WTC11 (cell line): ENCODE measurements at regions not wholly inside any gene's neighbourhood (a gene's known extent, or its start where the extent isn't known, plus 50 kb on each side); places are given as distances from the start of the nearest gene placed in this dataset.

Source experiments
- ATAC-seq: fragments of 200-7000 bp; cut with Tn5 transposase; 2 replicates; pipeline ENCODE4 v1.10.0; 2021; ENCODE audit warnings: mild to moderate bottlenecking, moderate library complexity
- CTCF ChIA-PET: fragments of 300-600 bp; sonication (Branson Sonifier 250); formaldehyde crosslinking; loops from one replicate; lab custom pipeline; 2021; ENCODE audit warnings: antibody characterized with exemption; lab: Charles Lee
- POLR2A ChIA-PET: fragments of 350-600 bp; sonication (Branson Sonifier 250); formaldehyde crosslinking; loops from one replicate; lab custom pipeline; 2021; ENCODE audit warnings: antibody characterized with exemption; lab: Charles Lee
- DNase-seq: peaks from one replicate; pipeline ENCODE4 v3.0.0; 2021; ENCODE audit warnings: low spot score
- H3K27ac Mint-ChIP-seq: 2 replicates; pipeline ENCODE4 v1.8.0; 2021; ENCODE audit warnings: mixed read lengths
- H3K27me3 Mint-ChIP-seq: 2 replicates; pipeline ENCODE4 v1.8.0; 2021; ENCODE audit warnings: low read depth, mild to moderate bottlenecking, moderate library complexity, mixed read lengths
- H3K36me3 Mint-ChIP-seq: 2 replicates; pipeline ENCODE4 v1.8.0; 2021; ENCODE audit warnings: mixed read lengths
- H3K4me1 Mint-ChIP-seq: 2 replicates; pipeline ENCODE4 v1.8.0; 2022; ENCODE audit warnings: mixed read lengths
- H3K4me3 Mint-ChIP-seq: 2 replicates; pipeline ENCODE4 v1.8.0; 2021; ENCODE audit warnings: mild to moderate bottlenecking, moderate library complexity, mixed read lengths
- H3K9me3 Mint-ChIP-seq: 2 replicates; pipeline ENCODE4 v1.8.0; 2021; ENCODE audit warnings: mixed read lengths
- CBFB ChIP-seq: sonication (generic); formaldehyde crosslinking; IDR thresholded peaks from 2 replicates; pipeline ENCODE4 v1.8.1; 2022; ENCODE audit warnings: mild to moderate bottlenecking, low read depth, missing genetic modification reagents
- CDX4 ChIP-seq: fragments of 250-450 bp; sonication (Bioruptor Pico); IDR thresholded peaks from 2 replicates; pipeline ENCODE4 v1.9.0; 2021; ENCODE audit warnings: moderate library complexity, mild to moderate bottlenecking, inconsistent platforms, borderline replicate concordance
- E2F1 ChIP-seq: sonication (generic); formaldehyde crosslinking; IDR thresholded peaks from 2 replicates; pipeline ENCODE4 v1.8.0; 2022; ENCODE audit warnings: mild to moderate bottlenecking, missing genetic modification reagents
- ESRRA ChIP-seq: sonication (generic); formaldehyde crosslinking; IDR thresholded peaks from 2 replicates; pipeline ENCODE4 v1.8.1; 2022; ENCODE audit warnings: mild to moderate bottlenecking, missing genetic modification reagents, borderline replicate concordance
- ETV6 ChIP-seq: sonication (generic); formaldehyde crosslinking; IDR thresholded peaks from 2 replicates; pipeline ENCODE4 v1.8.1; 2022; ENCODE audit warnings: mild to moderate bottlenecking, missing genetic modification reagents
- GABPB1 ChIP-seq: sonication (generic); formaldehyde crosslinking; IDR thresholded peaks from 2 replicates; pipeline ENCODE4 v1.8.1; 2023; ENCODE audit warnings: mild to moderate bottlenecking, missing genetic modification reagents
- IRF2 ChIP-seq: sonication (generic); formaldehyde crosslinking; IDR thresholded peaks from 2 replicates; pipeline ENCODE4 v1.8.0; 2022; ENCODE audit warnings: low read depth, missing genetic modification reagents, borderline replicate concordance
- JAZF1 ChIP-seq: fragments of 250-450 bp; sonication (Bioruptor Pico); IDR thresholded peaks from 2 replicates; pipeline ENCODE4 v1.9.0; 2021; ENCODE audit warnings: moderate library complexity, mild to moderate bottlenecking, inconsistent platforms
- KAT7 ChIP-seq: sonication (generic); formaldehyde crosslinking; IDR thresholded peaks from 2 replicates; pipeline ENCODE4 v1.8.1; 2023; ENCODE audit warnings: missing genetic modification reagents, mild to moderate bottlenecking, borderline replicate concordance
- MLX ChIP-seq: sonication (generic); formaldehyde crosslinking; IDR thresholded peaks from 2 replicates; pipeline ENCODE4 v1.8.1; 2023; ENCODE audit warnings: mild to moderate bottlenecking, missing genetic modification reagents, moderate library complexity
- NFATC4 ChIP-seq: fragments of 250-450 bp; sonication (Bioruptor Pico); IDR thresholded peaks from 2 replicates; pipeline ENCODE4 v1.9.0; 2021; ENCODE audit warnings: mild to moderate bottlenecking
- NFYB ChIP-seq: sonication (generic); formaldehyde crosslinking; conservative IDR thresholded peaks from 2 replicates; pipeline ENCODE4 v1.8.0; 2022; ENCODE audit warnings: low read depth, missing genetic modification reagents
- NR3C1 ChIP-seq: sonication (generic); formaldehyde crosslinking; conservative IDR thresholded peaks from 2 replicates; pipeline ENCODE4 v1.8.1; 2023; ENCODE audit warnings: low read depth, mild to moderate bottlenecking, missing genetic modification reagents
- RELA ChIP-seq: sonication (generic); formaldehyde crosslinking; IDR thresholded peaks from 2 replicates; pipeline ENCODE4 v1.8.1; 2022; ENCODE audit warnings: missing genetic modification reagents, mild to moderate bottlenecking, borderline replicate concordance
- SMAD4 ChIP-seq: sonication (generic); formaldehyde crosslinking; IDR thresholded peaks from 2 replicates; pipeline ENCODE4 v1.8.0; 2022; ENCODE audit warnings: mild to moderate bottlenecking, missing genetic modification reagents
- TEAD4 ChIP-seq: sonication (generic); formaldehyde crosslinking; IDR thresholded peaks from 2 replicates; pipeline ENCODE4 v1.8.0; 2022; ENCODE audit warnings: mild to moderate bottlenecking, missing genetic modification reagents
- ZNF317 ChIP-seq: sonication (generic); formaldehyde crosslinking; IDR thresholded peaks from 2 replicates; pipeline ENCODE4 v1.8.1; 2023; ENCODE audit warnings: low read depth, mild to moderate bottlenecking, moderate library complexity, missing genetic modification reagents, borderline replicate concordance
- ZNF416 ChIP-seq: fragments of 250-450 bp; sonication (Bioruptor Pico); IDR thresholded peaks from 2 replicates; pipeline ENCODE4 v1.9.0; 2021; ENCODE audit warnings: mild to moderate bottlenecking, inconsistent platforms
- ZNF423 ChIP-seq: fragments of 250-450 bp; sonication (Bioruptor Pico); IDR thresholded peaks from 2 replicates; pipeline ENCODE4 v2.1.2; 2022; ENCODE audit warnings: mild to moderate bottlenecking, moderate library complexity
- TF ChIP-seq, protein P1 (sequence below): sonication (generic); formaldehyde crosslinking; IDR thresholded peaks from 2 replicates; pipeline ENCODE4 v1.8.0; 2022; ENCODE audit warnings: mild to moderate bottlenecking, missing genetic modification reagents
- TF ChIP-seq, protein P2 (sequence below): fragments of 250-450 bp; sonication (Bioruptor Pico); IDR thresholded peaks from 2 replicates; pipeline ENCODE4 v1.8.0; 2021; ENCODE audit warnings: mild to moderate bottlenecking
- TF ChIP-seq, protein P3 (sequence below): sonication (generic); formaldehyde crosslinking; IDR thresholded peaks from 2 replicates; pipeline ENCODE4 v1.8.1; 2022; ENCODE audit warnings: mild to moderate bottlenecking, moderate library complexity, missing genetic modification reagents

GRCh38 chr7:159218607-159219006 lies 73.9 kb upstream of the VIPR2 start (continued):
- no peak for TF ChIP-seq NFYB (CRISPR knock-in tag)
- no peak for TF ChIP-seq GABPB1
- TF ChIP-seq ZNF317, result no peak
- no peak for TF ChIP-seq JAZF1 (CRISPR knock-in tag)
- TF ChIP-seq MLX (CRISPR knock-in tag), result no peak
- no peak for TF ChIP-seq SMAD4 (CRISPR knock-in tag)
- TF ChIP-seq, protein P1, sequence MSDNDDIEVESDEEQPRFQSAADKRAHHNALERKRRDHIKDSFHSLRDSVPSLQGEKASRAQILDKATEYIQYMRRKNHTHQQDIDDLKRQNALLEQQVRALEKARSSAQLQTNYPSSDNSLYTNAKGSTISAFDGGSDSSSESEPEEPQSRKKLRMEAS, result no peak
- TF ChIP-seq NFATC4 (CRISPR knock-in tag), result no peak

DNA sequence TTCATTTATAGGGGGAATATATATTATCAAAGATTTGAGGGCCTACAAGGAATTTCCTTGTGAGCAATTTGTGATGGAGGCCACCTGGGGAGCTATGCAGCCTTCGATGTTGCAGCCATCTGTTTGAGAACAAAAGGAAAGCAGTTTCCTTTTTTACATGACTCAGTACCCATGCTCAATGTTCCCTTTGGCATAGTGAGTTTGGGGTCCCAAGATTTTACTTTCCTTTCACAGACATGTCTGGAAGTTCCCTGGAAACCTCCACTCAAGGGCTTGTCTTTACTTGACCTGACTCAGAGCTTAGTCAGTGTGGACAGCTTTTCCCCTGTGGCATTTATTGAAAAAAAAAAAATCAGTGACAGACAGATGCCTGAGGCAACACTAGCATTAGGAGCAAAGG lies 73.5 kb upstream of the VIPR2 start:
- no peak overlapping the region for H3K27ac Mint-ChIP-seq
- CTCF ChIA-PET, result no interaction called here
- no peak overlapping the region for H3K4me3 Mint-ChIP-seq
- no peak for DNase-seq
- H3K36me3 Mint-ChIP-seq, result no peaks in the 10 kb centered on the region
- ATAC-seq, result peak; percentile 60
- H3K9me3 Mint-ChIP-seq, result no peaks in the 10 kb centered on the region
- H3K4me1 Mint-ChIP-seq, result peaks cover 26% of the 10 kb centered on the region
- H3K27me3 Mint-ChIP-seq, result no peaks in the 10 kb centered on the region
- TF ChIP-seq CBFB (CRISPR knock-in tag) (no peak), IRF2 (CRISPR knock-in tag) (no peak), CDX4 (CRISPR knock-in tag) (no peak), NR3C1 (no peak), TEAD4 (CRISPR knock-in tag) (no peak), RELA (CRISPR knock-in tag) (no peak), E2F1 (CRISPR knock-in tag) (no peak), KAT7 (CRISPR knock-in tag) (no peak), ZNF423 (CRISPR knock-in tag) (no peak), ETV6 (CRISPR knock-in tag) (no peak), ESRRA (CRISPR knock-in tag) (no peak), ZNF416 (CRISPR knock-in tag) (no peak)
- TF ChIP-seq, protein P2, sequence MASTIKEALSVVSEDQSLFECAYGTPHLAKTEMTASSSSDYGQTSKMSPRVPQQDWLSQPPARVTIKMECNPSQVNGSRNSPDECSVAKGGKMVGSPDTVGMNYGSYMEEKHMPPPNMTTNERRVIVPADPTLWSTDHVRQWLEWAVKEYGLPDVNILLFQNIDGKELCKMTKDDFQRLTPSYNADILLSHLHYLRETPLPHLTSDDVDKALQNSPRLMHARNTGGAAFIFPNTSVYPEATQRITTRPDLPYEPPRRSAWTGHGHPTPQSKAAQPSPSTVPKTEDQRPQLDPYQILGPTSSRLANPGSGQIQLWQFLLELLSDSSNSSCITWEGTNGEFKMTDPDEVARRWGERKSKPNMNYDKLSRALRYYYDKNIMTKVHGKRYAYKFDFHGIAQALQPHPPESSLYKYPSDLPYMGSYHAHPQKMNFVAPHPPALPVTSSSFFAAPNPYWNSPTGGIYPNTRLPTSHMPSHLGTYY, result no peak
- TF ChIP-seq, protein P1, result no peak
- TF ChIP-seq, protein P3, sequence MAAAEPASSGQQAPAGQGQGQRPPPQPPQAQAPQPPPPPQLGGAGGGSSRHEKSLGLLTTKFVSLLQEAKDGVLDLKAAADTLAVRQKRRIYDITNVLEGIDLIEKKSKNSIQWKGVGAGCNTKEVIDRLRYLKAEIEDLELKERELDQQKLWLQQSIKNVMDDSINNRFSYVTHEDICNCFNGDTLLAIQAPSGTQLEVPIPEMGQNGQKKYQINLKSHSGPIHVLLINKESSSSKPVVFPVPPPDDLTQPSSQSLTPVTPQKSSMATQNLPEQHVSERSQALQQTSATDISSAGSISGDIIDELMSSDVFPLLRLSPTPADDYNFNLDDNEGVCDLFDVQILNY (CRISPR knock-in tag), result no peak
- POLR2A ChIA-PET, result no interaction called here
